ENCODE measurements at regions not wholly inside any gene's neighbourhood (a gene's known extent, or its start where the extent isn't known, plus 50 kb on each side); places are given as distances from the start of the nearest gene placed in this dataset.

DNA sequence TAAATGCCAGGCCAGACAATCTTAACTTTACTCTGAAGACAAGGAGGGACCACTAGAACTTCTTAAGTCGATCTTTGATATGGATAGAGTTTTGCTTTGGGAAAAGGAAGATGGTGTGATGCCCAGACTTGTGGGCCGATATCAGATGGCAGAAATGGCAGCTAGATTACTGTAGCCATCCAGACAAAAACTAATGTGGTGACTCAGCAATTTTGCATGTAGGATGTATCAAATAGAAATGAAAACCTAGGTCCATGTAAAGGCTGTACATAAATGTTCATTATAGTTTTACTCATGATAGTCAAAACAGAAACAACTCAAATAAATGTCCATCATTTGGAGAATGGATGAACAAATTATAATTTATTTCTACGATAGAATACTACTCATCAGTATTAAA lies 121.5 kb downstream of the APIP start:
- H3K9me3 ChIP-seq (ENCODE audit: insufficient read depth in 2 of 2, low read depth in 1 of 2, low read length in 1 of 2): peaks cover 5 to 9% of the 10 kb centered on the region in 2 experiments
- no peak overlapping the region for H2BK120ac ChIP-seq (replicated peaks; ENCODE audit: low read depth, low read length)
- no peak overlapping the region for H4K5ac ChIP-seq (ENCODE audit: insufficient read length, low read depth, low read length)
- 0 out of 8 replicates have a peak, but pooled peaks cover 0 to 2% (median 0%) of the 10 kb centered on the region in 4 experiments for H3K36me3 ChIP-seq (ENCODE audit: control insufficient read depth in 2 of 4, insufficient read depth in 4 of 4, low read length in 3 of 4)
- FAIRE-seq (no peak), DNase-seq (ENCODE audit: low read depth in 1 of 2, low spot score in 2 of 2) (no peak)
- H3K23me2 ChIP-seq (ENCODE audit: low read depth, low read length): no peaks in the 10 kb centered on the region
- H2BK12ac ChIP-seq (ENCODE audit: low read depth, low read length): no peak overlapping the region
- H3K4me3 ChIP-seq (ENCODE audit: extremely low read depth in 1 of 4, insufficient read depth in 2 of 4, low read depth in 3 of 4, low read length in 4 of 4): no peak overlapping the region
- H3K27me3 ChIP-seq (replicated peaks in 1 of 4; ENCODE audit: control insufficient read depth in 3 of 4, extremely low read depth in 1 of 4, insufficient read depth in 3 of 4, low read length in 3 of 4): no peaks in the 10 kb centered on the region
- POLR2A ChIA-PET (ENCODE audit: partially characterized antibody): no interaction called here
- H4K91ac ChIP-seq (replicated peaks; ENCODE audit: insufficient read length, low read length): no peak overlapping the region
- no peaks in the 10 kb centered on the region for H3K79me2 ChIP-seq (ENCODE audit: control insufficient read depth in 1 of 2, insufficient read depth in 2 of 2, low read length in 2 of 2)
- no peaks in the 10 kb centered on the region for H4K20me1 ChIP-seq (replicated peaks in 1 of 2; ENCODE audit: control insufficient read depth in 1 of 2, insufficient read depth in 2 of 2, low read length in 2 of 2)
- H2BK15ac ChIP-seq (ENCODE audit: low read length): no peak overlapping the region
- H3K23ac ChIP-seq (ENCODE audit: insufficient read length): no peak overlapping the region
- no peak overlapping the region for H2BK20ac ChIP-seq (ENCODE audit: low read length)
- no peak overlapping the region for H3K18ac ChIP-seq (ENCODE audit: extremely low read depth, low read length)
- no peak overlapping the region for H2AK5ac ChIP-seq (ENCODE audit: low read depth, low read length)
- H2AFZ ChIP-seq (ENCODE audit: low read length): no peak overlapping the region
- H3K14ac ChIP-seq (ENCODE audit: insufficient read length): no peak overlapping the region
- 95% methylated on average over 3 of the region's 3 CpGs; no CpG with 5 or more reads in 1 of the 2 experiments for WGBS, 2 experiments (ENCODE audit: extremely low coverage in 1 of 2, insufficient coverage in 1 of 2, insufficient read length in 1 of 2, insufficient replicate concordance in 2 of 2, low coverage in 1 of 2, low lambda C conversion rate in 2 of 2, missing lambda C conversion rate in 1 of 2)
- H3K9ac ChIP-seq (replicated peaks in 1 of 4; ENCODE audit: extremely low read depth in 1 of 4, low read depth in 3 of 4, low read length in 3 of 4): no peak overlapping the region
- peaks cover 0 to 5% (median 3%) of the 10 kb centered on the region in 4 experiments; a peak in 2 of 7 replicates for H3K4me1 ChIP-seq (replicated peaks in 1 of 4; ENCODE audit: control insufficient read depth in 3 of 4, insufficient read depth in 4 of 4, low read length in 3 of 4)
- H3K4ac ChIP-seq (replicated peaks; ENCODE audit: insufficient read length, low read depth, low read length): no peak overlapping the region
- no peak overlapping the region for H3K4me2 ChIP-seq (ENCODE audit: insufficient read depth in 1 of 2, low read depth in 2 of 2, low read length in 2 of 2)
- no peak overlapping the region for H3K56ac ChIP-seq (replicated peaks; ENCODE audit: insufficient read length, low read depth, low read length)
- no peak overlapping the region for H3K27ac ChIP-seq (ENCODE audit: low read depth, low read length)
- no peak overlapping the region for H2BK5ac ChIP-seq (ENCODE audit: low read depth, low read length)
- H3K79me1 ChIP-seq (ENCODE audit: low read depth, low read length): no peaks in the 10 kb centered on the region
- no peak overlapping the region for H4K8ac ChIP-seq (ENCODE audit: extremely low read depth, insufficient read depth, low read length)
- CTCF ChIA-PET (ENCODE audit: partially characterized antibody): no interaction called here
- TF ChIP-seq, protein P1, sequence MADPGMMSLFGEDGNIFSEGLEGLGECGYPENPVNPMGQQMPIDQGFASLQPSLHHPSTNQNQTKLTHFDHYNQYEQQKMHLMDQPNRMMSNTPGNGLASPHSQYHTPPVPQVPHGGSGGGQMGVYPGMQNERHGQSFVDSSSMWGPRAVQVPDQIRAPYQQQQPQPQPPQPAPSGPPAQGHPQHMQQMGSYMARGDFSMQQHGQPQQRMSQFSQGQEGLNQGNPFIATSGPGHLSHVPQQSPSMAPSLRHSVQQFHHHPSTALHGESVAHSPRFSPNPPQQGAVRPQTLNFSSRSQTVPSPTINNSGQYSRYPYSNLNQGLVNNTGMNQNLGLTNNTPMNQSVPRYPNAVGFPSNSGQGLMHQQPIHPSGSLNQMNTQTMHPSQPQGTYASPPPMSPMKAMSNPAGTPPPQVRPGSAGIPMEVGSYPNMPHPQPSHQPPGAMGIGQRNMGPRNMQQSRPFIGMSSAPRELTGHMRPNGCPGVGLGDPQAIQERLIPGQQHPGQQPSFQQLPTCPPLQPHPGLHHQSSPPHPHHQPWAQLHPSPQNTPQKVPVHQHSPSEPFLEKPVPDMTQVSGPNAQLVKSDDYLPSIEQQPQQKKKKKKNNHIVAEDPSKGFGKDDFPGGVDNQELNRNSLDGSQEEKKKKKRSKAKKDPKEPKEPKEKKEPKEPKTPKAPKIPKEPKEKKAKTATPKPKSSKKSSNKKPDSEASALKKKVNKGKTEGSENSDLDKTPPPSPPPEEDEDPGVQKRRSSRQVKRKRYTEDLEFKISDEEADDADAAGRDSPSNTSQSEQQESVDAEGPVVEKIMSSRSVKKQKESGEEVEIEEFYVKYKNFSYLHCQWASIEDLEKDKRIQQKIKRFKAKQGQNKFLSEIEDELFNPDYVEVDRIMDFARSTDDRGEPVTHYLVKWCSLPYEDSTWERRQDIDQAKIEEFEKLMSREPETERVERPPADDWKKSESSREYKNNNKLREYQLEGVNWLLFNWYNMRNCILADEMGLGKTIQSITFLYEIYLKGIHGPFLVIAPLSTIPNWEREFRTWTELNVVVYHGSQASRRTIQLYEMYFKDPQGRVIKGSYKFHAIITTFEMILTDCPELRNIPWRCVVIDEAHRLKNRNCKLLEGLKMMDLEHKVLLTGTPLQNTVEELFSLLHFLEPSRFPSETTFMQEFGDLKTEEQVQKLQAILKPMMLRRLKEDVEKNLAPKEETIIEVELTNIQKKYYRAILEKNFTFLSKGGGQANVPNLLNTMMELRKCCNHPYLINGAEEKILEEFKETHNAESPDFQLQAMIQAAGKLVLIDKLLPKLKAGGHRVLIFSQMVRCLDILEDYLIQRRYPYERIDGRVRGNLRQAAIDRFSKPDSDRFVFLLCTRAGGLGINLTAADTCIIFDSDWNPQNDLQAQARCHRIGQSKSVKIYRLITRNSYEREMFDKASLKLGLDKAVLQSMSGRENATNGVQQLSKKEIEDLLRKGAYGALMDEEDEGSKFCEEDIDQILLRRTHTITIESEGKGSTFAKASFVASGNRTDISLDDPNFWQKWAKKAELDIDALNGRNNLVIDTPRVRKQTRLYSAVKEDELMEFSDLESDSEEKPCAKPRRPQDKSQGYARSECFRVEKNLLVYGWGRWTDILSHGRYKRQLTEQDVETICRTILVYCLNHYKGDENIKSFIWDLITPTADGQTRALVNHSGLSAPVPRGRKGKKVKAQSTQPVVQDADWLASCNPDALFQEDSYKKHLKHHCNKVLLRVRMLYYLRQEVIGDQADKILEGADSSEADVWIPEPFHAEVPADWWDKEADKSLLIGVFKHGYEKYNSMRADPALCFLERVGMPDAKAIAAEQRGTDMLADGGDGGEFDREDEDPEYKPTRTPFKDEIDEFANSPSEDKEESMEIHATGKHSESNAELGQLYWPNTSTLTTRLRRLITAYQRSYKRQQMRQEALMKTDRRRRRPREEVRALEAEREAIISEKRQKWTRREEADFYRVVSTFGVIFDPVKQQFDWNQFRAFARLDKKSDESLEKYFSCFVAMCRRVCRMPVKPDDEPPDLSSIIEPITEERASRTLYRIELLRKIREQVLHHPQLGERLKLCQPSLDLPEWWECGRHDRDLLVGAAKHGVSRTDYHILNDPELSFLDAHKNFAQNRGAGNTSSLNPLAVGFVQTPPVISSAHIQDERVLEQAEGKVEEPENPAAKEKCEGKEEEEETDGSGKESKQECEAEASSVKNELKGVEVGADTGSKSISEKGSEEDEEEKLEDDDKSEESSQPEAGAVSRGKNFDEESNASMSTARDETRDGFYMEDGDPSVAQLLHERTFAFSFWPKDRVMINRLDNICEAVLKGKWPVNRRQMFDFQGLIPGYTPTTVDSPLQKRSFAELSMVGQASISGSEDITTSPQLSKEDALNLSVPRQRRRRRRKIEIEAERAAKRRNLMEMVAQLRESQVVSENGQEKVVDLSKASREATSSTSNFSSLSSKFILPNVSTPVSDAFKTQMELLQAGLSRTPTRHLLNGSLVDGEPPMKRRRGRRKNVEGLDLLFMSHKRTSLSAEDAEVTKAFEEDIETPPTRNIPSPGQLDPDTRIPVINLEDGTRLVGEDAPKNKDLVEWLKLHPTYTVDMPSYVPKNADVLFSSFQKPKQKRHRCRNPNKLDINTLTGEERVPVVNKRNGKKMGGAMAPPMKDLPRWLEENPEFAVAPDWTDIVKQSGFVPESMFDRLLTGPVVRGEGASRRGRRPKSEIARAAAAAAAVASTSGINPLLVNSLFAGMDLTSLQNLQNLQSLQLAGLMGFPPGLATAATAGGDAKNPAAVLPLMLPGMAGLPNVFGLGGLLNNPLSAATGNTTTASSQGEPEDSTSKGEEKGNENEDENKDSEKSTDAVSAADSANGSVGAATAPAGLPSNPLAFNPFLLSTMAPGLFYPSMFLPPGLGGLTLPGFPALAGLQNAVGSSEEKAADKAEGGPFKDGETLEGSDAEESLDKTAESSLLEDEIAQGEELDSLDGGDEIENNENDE (IDR thresholded peaks at IDR 0.05; ENCODE audit: insufficient replicate concordance, low read length): no peak

Data from H1 (cell line).